A549 (cell line): ENCODE measurements at regions not wholly inside any gene's neighbourhood (a gene's known extent, or its start where the extent isn't known, plus 50 kb on each side); places are given as distances from the start of the nearest gene placed in this dataset.

Experiments used
- ATAC-seq, 2 experiments: fragments of 200-7000 bp in 1 of 2; fragments of >200 bp in 1 of 2; cut with Nextera tagmentation in 1 of 2; cut with Tn5 transposase in 1 of 2; 3 replicates each; pipeline versions ENCODE4 v1.8.0 to v1.9.1; 2018 to 2020; ENCODE audit warnings: mild to moderate bottlenecking in 1 of 2, moderate library complexity in 1 of 2
- CTCF ChIA-PET: fragments of 300-600 bp; sonication (Branson Sonifier 250); formaldehyde crosslinking; extraction: SDS; loops from one replicate; lab custom pipeline; 2021; ENCODE audit warnings: antibody characterized with exemption, inconsistent platforms; lab: Yijun Ruan, JAX
- POLR2A ChIA-PET: fragments of 350-600 bp; formaldehyde crosslinking; extraction: SDS; loops from one replicate; lab custom pipeline; 2021; ENCODE audit warnings: antibody characterized with exemption, inconsistent platforms; lab: Yijun Ruan, JAX
- DNase-seq, 2 experiments: peaks; one replicate each; pipeline versions ENCODE4 v3.0.0 to v3.0.0-alpha.2; 2011 to 2016; ENCODE audit warnings: low read depth in 1 of 2, low spot score in 1 of 2
- FAIRE-seq: peaks from 2 replicates; lab custom pipeline; 2011; peaks lifted over from hg19 to GRCh38; lab: Jason Lieb, UNC
- H3K27ac ChIP-seq, 2 experiments: fragments of >200 bp; sonication (Bioruptor Twin); formaldehyde crosslinking; 3 replicates each; pipeline ENCODE4 v1.5.1; 2016 to 2017
- H3K4me1 ChIP-seq: fragments of >200 bp; sonication (Bioruptor Twin); formaldehyde crosslinking; 3 replicates; pipeline ENCODE4 v1.6.1; 2016
- H3K4me2 ChIP-seq: fragments of >200 bp; sonication (Bioruptor Twin); formaldehyde crosslinking; 3 replicates; pipeline ENCODE4 v1.6.1; 2016
- H3K4me3 ChIP-seq: fragments of >200 bp; sonication (Bioruptor Twin); formaldehyde crosslinking; 3 replicates; pipeline ENCODE4 v1.5.1; 2016
- H3K9me3 ChIP-seq: fragments of >200 bp; sonication (Bioruptor Twin); formaldehyde crosslinking; 3 replicates; pipeline ENCODE4 v1.6.1; 2016
- ATOH8 ChIP-seq: fragments of 250-450 bp; sonication (Bioruptor Pico); IDR thresholded peaks from 2 replicates; pipeline ENCODE4 v1.5.0; 2020; ENCODE audit warnings: low read depth, mild to moderate bottlenecking, moderate library complexity
- BCL3 ChIP-seq: fragments of >200 bp; sonication (Bioruptor Twin); formaldehyde crosslinking; IDR thresholded peaks from 3 replicates; pipeline ENCODE4 v1.6.1; 2016
- CBX2 ChIP-seq: fragments of 200-600 bp; sonication (generic); IDR thresholded peaks from 2 replicates; pipeline ENCODE4 v1.6.1; 2016; ENCODE audit warnings: low read depth, mild to moderate bottlenecking, borderline replicate concordance
- CHD4 ChIP-seq: fragments of 200-600 bp; sonication (generic); IDR thresholded peaks from 2 replicates; pipeline ENCODE4 v1.6.1; 2016; ENCODE audit warnings: antibody characterized with exemption, mild to moderate bottlenecking, borderline replicate concordance
- EHMT2 ChIP-seq: fragments of 200-600 bp; sonication (generic); IDR thresholded peaks from 2 replicates; pipeline ENCODE4 v1.6.1; 2016; ENCODE audit warnings: antibody characterized with exemption, low read depth, mild to moderate bottlenecking, moderate library complexity
- ELK1 ChIP-seq: fragments of 150-350 bp; IDR thresholded peaks from 2 replicates; pipeline ENCODE4 v1.6.1; 2014; ENCODE audit warnings: low read depth, mild to moderate bottlenecking, low read length
- FOSL2 ChIP-seq, 2 experiments: fragments of 450-650 bp in 1 of 2; fragments of >200 bp in 1 of 2; sonication (Bioruptor Twin) in 1 of 2; formaldehyde crosslinking; IDR thresholded peaks; 2 replicates each; pipeline versions ENCODE4 v1.5.0 to v1.6.1; 2016 to 2020; ENCODE audit warnings: mild to moderate bottlenecking in 1 of 2, moderate library complexity in 1 of 2
- FOXS1 ChIP-seq: fragments of 250-450 bp; sonication (Bioruptor Pico); IDR thresholded peaks from 2 replicates; pipeline ENCODE4 v1.5.0; 2020; ENCODE audit warnings: mild to moderate bottlenecking, moderate library complexity
- HDAC2 ChIP-seq: fragments of 200-600 bp; sonication (generic); IDR thresholded peaks from 2 replicates; pipeline ENCODE4 v1.6.1; 2016
- HOXB13 ChIP-seq: fragments of 250-450 bp; sonication (Bioruptor Pico); IDR thresholded peaks from 2 replicates; pipeline ENCODE4 v1.5.0; 2020; ENCODE audit warnings: low read depth, mild to moderate bottlenecking, moderate library complexity
- KDM1A ChIP-seq: fragments of 200-600 bp; sonication (generic); IDR thresholded peaks from 2 replicates; pipeline ENCODE4 v1.6.1; 2016; ENCODE audit warnings: low read depth, mild to moderate bottlenecking
- MAX ChIP-seq: IDR thresholded peaks from 2 replicates; pipeline ENCODE4 v1.6.1; 2012
- MAZ ChIP-seq: fragments of 150-350 bp; IDR thresholded peaks from 2 replicates; pipeline ENCODE4 v1.6.1; 2014; ENCODE audit warnings: antibody characterized with exemption, low read depth, low read length, borderline replicate concordance
- NPAS2 ChIP-seq: fragments of 250-450 bp; sonication (Bioruptor Pico); IDR thresholded peaks from 2 replicates; pipeline ENCODE4 v1.8.0; 2022; ENCODE audit warnings: mild to moderate bottlenecking, moderate library complexity, borderline replicate concordance
- PHF8 ChIP-seq: fragments of 200-600 bp; sonication (generic); IDR thresholded peaks from 2 replicates; pipeline ENCODE4 v1.6.1; 2016; ENCODE audit warnings: low read depth, mild to moderate bottlenecking, antibody characterized with exemption, moderate library complexity, borderline replicate concordance
- POLR2A ChIP-seq: IDR thresholded peaks from 2 replicates; pipeline ENCODE4 v1.6.1; 2012; ENCODE audit warnings: mild to moderate bottlenecking, low read length
- REST ChIP-seq: fragments of 200-600 bp; sonication (generic); IDR thresholded peaks from 2 replicates; pipeline ENCODE4 v1.6.1; 2016; ENCODE audit warnings: antibody characterized with exemption, mild to moderate bottlenecking, moderate library complexity
- RFX5 ChIP-seq: fragments of 450-650 bp; IDR thresholded peaks from 2 replicates; pipeline ENCODE4 v1.7.1; 2014; ENCODE audit warnings: antibody characterized with exemption, mild to moderate bottlenecking, moderate library complexity
- SREBF2 ChIP-seq: fragments of 450-650 bp; IDR thresholded peaks from 2 replicates; pipeline ENCODE4 v1.6.1; 2014; ENCODE audit warnings: mild to moderate bottlenecking, moderate library complexity
- TP53 ChIP-seq: fragments of 250-450 bp; sonication (Bioruptor Pico); IDR thresholded peaks from 2 replicates; pipeline ENCODE4 v1.5.0; 2021; ENCODE audit warnings: mild to moderate bottlenecking, moderate library complexity
- WGBS: methylation state at CpG from one replicate; pipeline ENCODE4 v1.1.6; 2017; ENCODE audit errors: missing lambda C conversion rate; 5-methylcytosine and 5-hydroxymethylcytosine counted together

- FAIRE-seq (no peak), ATAC-seq (no peak), DNase-seq (no peak)
- H3K4me1 ChIP-seq = peaks cover 24% of the 10 kb centered on the region
- no peaks in the 10 kb centered on the region; the same call in 2 of the 3 replicates for H3K9me3 ChIP-seq
- TF ChIP-seq POLR2A = no peak
- no peak for TF ChIP-seq MAZ
- TF ChIP-seq FOSL2 (IDR thresholded peaks at IDR 0.05) = no peak
- TF ChIP-seq FOSL2 (CRISPR knock-in tag; IDR thresholded peaks at IDR 0.05) = no peak
- TF ChIP-seq ATOH8 (CRISPR knock-in tag) = no peak
- TF ChIP-seq MAX = no peak
- no peak for TF ChIP-seq HOXB13
- no peak for TF ChIP-seq RFX5
- TF ChIP-seq FOXS1 = no peak
- TF ChIP-seq KDM1A = no peak
- TF ChIP-seq SREBF2 = no peak
- no peak for TF ChIP-seq HDAC2
- TF ChIP-seq ELK1 = no peak
- no peak for TF ChIP-seq CHD4
- no peak for TF ChIP-seq BCL3
- no peak for TF ChIP-seq PHF8
- no peak for TF ChIP-seq NPAS2 (CRISPR knock-in tag)
- no peak overlapping the region for H3K27ac ChIP-seq
- no peak overlapping the region for H3K4me3 ChIP-seq
- POLR2A ChIA-PET = no interaction called here
- WGBS = 38% methylated on average over 2 of the region's 2 CpGs
- H3K4me2 ChIP-seq = no peak overlapping the region
- CTCF ChIA-PET = interaction anchor here (0.6 kb wide), 1 partner anchor 13 kb away, joined by 3 read pairs; no protein-coding TSS in a partner anchor
Observed at GRCh38 chr1:38142606-38143005, 96.0 kb upstream of the POU3F1 start.

- CTCF ChIA-PET = no interaction called here
- ATAC-seq (no peak), FAIRE-seq (no peak), DNase-seq (no peak)
- Histone ChIP-seq H3K9me3 (no peaks in the 10 kb centered on the region; the same call in 2 of the 3 replicates), H3K27ac (no peak overlapping the region), H3K4me2 (no peak overlapping the region), H3K4me1 (peaks cover 24% of the 10 kb centered on the region), H3K4me3 (no peak overlapping the region)
- POLR2A ChIA-PET = no interaction called here
- TF ChIP-seq MAX (no peak), EHMT2 (no peak), ATOH8 (CRISPR knock-in tag) (no peak), CBX2 (no peak), TP53 (no peak), MAZ (no peak), REST (no peak)
- 77% methylated on average over 3 of the region's 3 CpGs for WGBS
Observed at GRCh38 chr1:38141483-38141882, 94.9 kb upstream of the POU3F1 start.
